ENCODE measurements at regions not wholly inside any gene's neighbourhood (a gene's known extent, or its start where the extent isn't known, plus 50 kb on each side); places are given as distances from the start of the nearest gene placed in this dataset.
A peak's percentile ranks its signal among the peaks of the same experiment; 100 is the strongest.

GRCh38 chr12:132407992-132408391 lies 78.6 kb upstream of the GALNT9 start (continued):
- no peak for TF ChIP-seq CREB5 (CRISPR knock-in tag; IDR thresholded peaks at IDR 0.05; ENCODE audit: low read depth)
- no peak for TF ChIP-seq ZNF8 (CRISPR knock-in tag; IDR thresholded peaks at IDR 0.05)

DNA sequence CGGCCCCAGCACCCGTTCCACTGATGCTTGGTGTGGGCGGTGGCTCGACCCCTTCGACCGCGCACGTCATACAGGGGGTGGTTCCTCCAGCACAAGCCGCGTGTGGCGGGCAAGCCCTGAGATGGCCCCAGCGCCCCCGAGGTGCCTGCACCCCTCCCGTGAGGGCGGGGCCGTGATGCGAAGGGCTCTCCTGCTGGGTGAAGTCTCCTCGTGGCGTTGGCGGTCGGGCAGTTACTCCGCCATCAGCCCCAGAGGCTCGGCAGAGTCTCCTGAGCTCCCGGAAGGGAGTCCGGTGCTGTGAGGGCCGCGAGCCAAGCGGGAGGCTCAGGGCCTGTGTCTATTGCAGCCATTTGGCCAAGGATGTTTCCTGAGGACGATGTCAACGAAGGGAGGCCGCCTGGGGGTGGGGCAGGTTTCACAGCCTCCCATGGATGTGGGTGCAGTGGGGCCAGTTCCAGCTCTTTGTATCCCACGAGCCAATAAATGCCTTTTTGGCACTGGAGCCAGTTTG lies 78.1 kb upstream of the GALNT9 start:
- TF ChIP-seq ESRRG (CRISPR knock-in tag; IDR thresholded peaks at IDR 0.05) = no peak
- no peak for TF ChIP-seq ZFP30 (CRISPR knock-in tag; IDR thresholded peaks at IDR 0.05)
- no peak for TF ChIP-seq TOX (CRISPR knock-in tag; IDR thresholded peaks at IDR 0.05; ENCODE audit: borderline replicate concordance)
- ATAC-seq = peak; percentile 50

DNA sequence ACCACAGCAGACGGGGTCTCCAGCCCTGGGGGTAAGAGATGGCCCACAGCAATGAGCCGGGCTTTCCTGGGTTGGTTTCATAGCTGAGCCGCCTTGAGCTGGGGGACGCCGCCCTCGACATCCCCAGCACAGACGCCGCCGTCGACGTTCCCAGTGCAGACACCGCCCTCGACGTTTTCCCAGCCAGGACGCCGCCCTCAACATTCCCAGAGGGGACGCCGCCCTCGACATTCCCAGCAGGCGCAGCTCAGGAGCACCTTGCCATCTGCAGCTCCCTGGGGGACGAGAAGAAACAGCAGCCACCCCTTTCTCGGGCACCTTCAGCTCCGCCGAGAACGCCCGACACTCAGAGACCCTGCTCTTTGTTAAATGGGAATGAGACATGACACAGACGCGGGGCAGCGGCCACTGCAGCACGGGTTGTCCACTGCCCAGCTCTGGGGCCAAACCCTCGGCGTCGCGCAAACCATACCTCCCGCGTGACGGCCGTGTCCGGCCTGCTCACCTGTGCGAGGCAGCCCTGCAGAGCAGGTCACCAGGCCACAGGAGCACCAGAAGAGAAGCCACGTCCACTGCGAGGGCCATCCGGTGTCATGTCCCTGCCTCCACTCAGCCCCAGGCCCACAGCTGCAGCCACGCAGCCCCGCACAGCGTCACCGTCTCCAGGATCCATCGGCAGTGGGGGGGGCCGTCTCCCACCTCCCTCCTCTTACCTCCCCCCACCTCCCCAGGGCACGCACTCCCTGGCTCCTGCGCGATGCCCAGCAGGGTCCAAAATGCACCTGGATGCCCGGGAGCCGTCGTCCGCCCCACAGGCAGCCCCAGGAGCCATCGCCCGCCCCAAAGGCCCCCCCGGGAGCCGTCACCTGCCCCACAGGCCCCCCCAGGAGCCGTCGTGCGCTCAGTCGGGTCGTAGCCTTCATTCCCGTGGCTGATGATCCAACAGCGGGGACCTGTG lies 77.4 kb upstream of the GALNT9 start:
- TF ChIP-seq ZNF565 (CRISPR knock-in tag; conservative IDR thresholded peaks at IDR 0.05; ENCODE audit: low read depth) (no peak), GLIS3 (CRISPR knock-in tag; IDR thresholded peaks at IDR 0.05) (no peak), ISL1 (CRISPR knock-in tag; IDR thresholded peaks at IDR 0.05) (no peak), ZNF70 (CRISPR knock-in tag; IDR thresholded peaks at IDR 0.05) (no peak), ZFP30 (CRISPR knock-in tag; IDR thresholded peaks at IDR 0.05) (no peak), TCF4 (CRISPR knock-in tag; IDR thresholded peaks at IDR 0.05; ENCODE audit: borderline replicate concordance) (no peak), ARNTL (CRISPR knock-in tag; IDR thresholded peaks at IDR 0.05; ENCODE audit: borderline replicate concordance, low read depth) (no peak), ESRRG (CRISPR knock-in tag; IDR thresholded peaks at IDR 0.05) (no peak), PATZ1 (CRISPR knock-in tag; IDR thresholded peaks at IDR 0.05; ENCODE audit: borderline replicate concordance) (no peak), ZNF8 (CRISPR knock-in tag; IDR thresholded peaks at IDR 0.05) (no peak), PPARA (CRISPR knock-in tag; IDR thresholded peaks at IDR 0.05; ENCODE audit: borderline replicate concordance) (no peak), ZC3H10 (CRISPR knock-in tag; IDR thresholded peaks at IDR 0.05) (no peak), CSRNP3 (CRISPR knock-in tag; IDR thresholded peaks at IDR 0.05) (no peak), OSR1 (CRISPR knock-in tag; IDR thresholded peaks at IDR 0.05) (no peak), ZFP3 (CRISPR knock-in tag; IDR thresholded peaks at IDR 0.05) (no peak), CSDC2 (CRISPR knock-in tag; IDR thresholded peaks at IDR 0.05) (no peak), CREB5 (CRISPR knock-in tag; IDR thresholded peaks at IDR 0.05; ENCODE audit: low read depth) (no peak), RARB (CRISPR knock-in tag; IDR thresholded peaks at IDR 0.05) (no peak)
- TF ChIP-seq, protein P1, sequence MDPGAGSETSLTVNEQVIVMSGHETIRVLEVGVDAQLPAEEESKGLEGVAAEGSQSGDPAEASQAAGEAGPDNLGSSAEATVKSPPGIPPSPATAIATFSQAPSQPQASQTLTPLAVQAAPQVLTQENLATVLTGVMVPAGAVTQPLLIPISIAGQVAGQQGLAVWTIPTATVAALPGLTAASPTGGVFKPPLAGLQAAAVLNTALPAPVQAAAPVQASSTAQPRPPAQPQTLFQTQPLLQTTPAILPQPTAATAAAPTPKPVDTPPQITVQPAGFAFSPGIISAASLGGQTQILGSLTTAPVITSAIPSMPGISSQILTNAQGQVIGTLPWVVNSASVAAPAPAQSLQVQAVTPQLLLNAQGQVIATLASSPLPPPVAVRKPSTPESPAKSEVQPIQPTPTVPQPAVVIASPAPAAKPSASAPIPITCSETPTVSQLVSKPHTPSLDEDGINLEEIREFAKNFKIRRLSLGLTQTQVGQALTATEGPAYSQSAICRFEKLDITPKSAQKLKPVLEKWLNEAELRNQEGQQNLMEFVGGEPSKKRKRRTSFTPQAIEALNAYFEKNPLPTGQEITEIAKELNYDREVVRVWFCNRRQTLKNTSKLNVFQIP (CRISPR knock-in tag; IDR thresholded peaks at IDR 0.05; ENCODE audit: borderline replicate concordance, low read depth) = no peak
- TF ChIP-seq, protein P2, sequence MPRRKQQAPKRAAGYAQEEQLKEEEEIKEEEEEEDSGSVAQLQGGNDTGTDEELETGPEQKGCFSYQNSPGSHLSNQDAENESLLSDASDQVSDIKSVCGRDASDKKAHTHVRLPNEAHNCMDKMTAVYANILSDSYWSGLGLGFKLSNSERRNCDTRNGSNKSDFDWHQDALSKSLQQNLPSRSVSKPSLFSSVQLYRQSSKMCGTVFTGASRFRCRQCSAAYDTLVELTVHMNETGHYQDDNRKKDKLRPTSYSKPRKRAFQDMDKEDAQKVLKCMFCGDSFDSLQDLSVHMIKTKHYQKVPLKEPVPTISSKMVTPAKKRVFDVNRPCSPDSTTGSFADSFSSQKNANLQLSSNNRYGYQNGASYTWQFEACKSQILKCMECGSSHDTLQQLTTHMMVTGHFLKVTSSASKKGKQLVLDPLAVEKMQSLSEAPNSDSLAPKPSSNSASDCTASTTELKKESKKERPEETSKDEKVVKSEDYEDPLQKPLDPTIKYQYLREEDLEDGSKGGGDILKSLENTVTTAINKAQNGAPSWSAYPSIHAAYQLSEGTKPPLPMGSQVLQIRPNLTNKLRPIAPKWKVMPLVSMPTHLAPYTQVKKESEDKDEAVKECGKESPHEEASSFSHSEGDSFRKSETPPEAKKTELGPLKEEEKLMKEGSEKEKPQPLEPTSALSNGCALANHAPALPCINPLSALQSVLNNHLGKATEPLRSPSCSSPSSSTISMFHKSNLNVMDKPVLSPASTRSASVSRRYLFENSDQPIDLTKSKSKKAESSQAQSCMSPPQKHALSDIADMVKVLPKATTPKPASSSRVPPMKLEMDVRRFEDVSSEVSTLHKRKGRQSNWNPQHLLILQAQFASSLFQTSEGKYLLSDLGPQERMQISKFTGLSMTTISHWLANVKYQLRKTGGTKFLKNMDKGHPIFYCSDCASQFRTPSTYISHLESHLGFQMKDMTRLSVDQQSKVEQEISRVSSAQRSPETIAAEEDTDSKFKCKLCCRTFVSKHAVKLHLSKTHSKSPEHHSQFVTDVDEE (CRISPR knock-in tag; IDR thresholded peaks at IDR 0.05) = no peak
- no peak for ATAC-seq

Measured in SK-N-SH treated with all-trans-retinoic acid at 6 μM for 48 hours (cell line).